Skeletal muscle tissue (tissue), 3 donors: ENCODE measurements at regions not wholly inside any gene's neighbourhood (a gene's known extent, or its start where the extent isn't known, plus 50 kb on each side); places are given as distances from the start of the nearest gene placed in this dataset.

ENCODE experiments used
- H3K27ac ChIP-seq: one replicate; pipeline ENCODE4 v1.7.0; 2013; ENCODE audit warnings: mild to moderate bottlenecking, low read depth, low read length, inconsistent platforms
- H3K27me3 ChIP-seq, 3 donors: one replicate each; pipeline ENCODE4 v1.7.0; 2013; ENCODE audit warnings: low read length in 3 of 3; ENCODE audit not compliant: control insufficient read depth in 3 of 3, insufficient read depth in 3 of 3
- H3K36me3 ChIP-seq, 3 donors: one replicate each; pipeline ENCODE4 v1.7.0; 2013; ENCODE audit warnings: low read length in 3 of 3; ENCODE audit not compliant: control insufficient read depth in 3 of 3, insufficient read depth in 3 of 3
- H3K4me1 ChIP-seq, 3 donors: one replicate each; pipeline ENCODE4 v1.7.0; 2013; ENCODE audit warnings: low read length in 3 of 3, mild to moderate bottlenecking in 3 of 3; ENCODE audit not compliant: control insufficient read depth in 3 of 3, insufficient read depth in 3 of 3
- H3K4me3 ChIP-seq, 3 donors: one replicate each; pipeline ENCODE4 v1.7.0; 2013; ENCODE audit warnings: low read length in 3 of 3
- H3K9ac ChIP-seq, 3 donors: one replicate each; pipeline ENCODE4 v1.7.0; 2013; ENCODE audit warnings: low read length in 3 of 3, mild to moderate bottlenecking in 3 of 3, moderate library complexity in 2 of 3, low read depth in 1 of 3
- H3K9me3 ChIP-seq, 3 donors: one replicate each; pipeline ENCODE4 v1.7.0; 2013; ENCODE audit warnings: low read length in 3 of 3; ENCODE audit not compliant: control insufficient read depth in 3 of 3
- donor health status: Osteomylitis.

- Histone ChIP-seq H3K27ac (no peak overlapping the region), H3K9ac (no peak overlapping the region), H3K27me3 (peaks cover 0 to 7% (median 0%) of the 10 kb centered on the region in 3 donors), H3K36me3 (no peaks in the 10 kb centered on the region), H3K4me3 (no peak overlapping the region), H3K4me1 (no peaks in the 10 kb centered on the region), H3K9me3 (no peaks in the 10 kb centered on the region)
Measured at GRCh38 chr5:39559923-39560322, 135.1 kb upstream of the DAB2 start.

DNA sequence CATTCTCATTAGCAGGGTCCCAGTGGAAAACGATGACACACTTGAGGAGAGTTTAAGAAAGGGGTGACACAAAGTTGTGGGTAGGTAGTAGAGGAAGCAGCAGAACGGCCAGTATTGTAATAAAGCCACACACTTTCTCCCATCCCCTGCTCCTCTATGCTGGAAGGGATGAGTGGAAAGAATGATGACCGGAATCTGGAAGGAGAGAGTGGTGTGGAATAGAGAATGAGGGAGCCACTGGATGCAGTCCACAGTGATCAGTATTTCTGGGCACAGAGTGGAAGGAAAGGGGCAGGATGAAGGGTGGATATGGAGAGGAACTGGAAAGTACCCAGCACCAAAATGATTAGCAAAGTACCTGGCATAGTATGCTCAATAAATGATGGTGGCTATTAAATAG is 133.8 kb upstream of the DAB2 start:
- Histone ChIP-seq H3K9ac (no peak overlapping the region), H3K4me1 (no peaks in the 10 kb centered on the region), H3K27ac (no peak overlapping the region), H3K27me3 (peaks cover 0 to 7% (median 0%) of the 10 kb centered on the region in 3 donors), H3K9me3 (no peaks in the 10 kb centered on the region), H3K36me3 (no peaks in the 10 kb centered on the region), H3K4me3 (no peak overlapping the region)

GRCh38 chr5:39555788-39556187 is 131.0 kb upstream of the DAB2 start:
- H3K27me3 ChIP-seq: peaks cover 0 to 5% (median 0%) of the 10 kb centered on the region in 3 donors
- no peak overlapping the region for H3K9ac ChIP-seq
- H3K4me3 ChIP-seq: no peak overlapping the region
- no peaks in the 10 kb centered on the region for H3K36me3 ChIP-seq
- H3K27ac ChIP-seq: no peak overlapping the region
- H3K9me3 ChIP-seq: no peaks in the 10 kb centered on the region
- no peaks in the 10 kb centered on the region for H3K4me1 ChIP-seq

- no peaks in the 10 kb centered on the region for H3K9me3 ChIP-seq
- peak overlapping the region in 2 of 3 donors; percentile 6 to 17 for H3K4me3 ChIP-seq
- H3K4me1 ChIP-seq: peaks cover 2 to 9% (median 5%) of the 10 kb centered on the region in 3 donors
- H3K27ac ChIP-seq: no peak overlapping the region
- no peaks in the 10 kb centered on the region for H3K27me3 ChIP-seq
- H3K36me3 ChIP-seq: no peaks in the 10 kb centered on the region
- H3K9ac ChIP-seq: peak overlapping the region in 2 of 3 donors; percentile 19 to 51
Measured at GRCh38 chr5:39547553-39548154, 122.9 kb upstream of the DAB2 start.

DNA sequence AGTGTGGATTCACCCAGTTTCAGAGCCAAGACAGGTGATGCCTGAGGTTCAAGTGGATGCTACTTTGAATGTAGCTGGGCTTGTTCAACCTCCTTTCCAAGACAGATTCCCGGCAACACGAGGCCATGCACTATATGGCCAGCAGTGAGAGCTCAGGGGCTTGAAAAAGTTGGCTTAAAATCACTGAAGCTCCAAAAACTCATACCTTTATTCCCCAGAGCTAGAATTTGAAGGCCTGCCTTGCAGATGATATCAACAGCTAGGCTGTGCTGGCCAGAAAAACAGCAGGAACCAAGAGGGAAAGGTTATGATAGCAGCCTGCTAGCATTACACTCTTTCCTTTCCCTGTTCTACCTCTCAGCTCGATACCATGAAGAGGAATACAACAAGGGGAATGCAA is 120.2 kb upstream of the DAB2 start:
- Histone ChIP-seq H3K4me1 (peaks cover 2 to 9% (median 5%) of the 10 kb centered on the region in 3 donors), H3K9ac (no peak overlapping the region), H3K27me3 (no peaks in the 10 kb centered on the region), H3K27ac (no peak overlapping the region), H3K36me3 (no peaks in the 10 kb centered on the region), H3K4me3 (no peak overlapping the region), H3K9me3 (no peaks in the 10 kb centered on the region)

GRCh38 chr5:39543335-39543734 is 118.6 kb upstream of the DAB2 start:
- H3K27ac ChIP-seq: peak overlapping the region; percentile 32
- no peak overlapping the region for H3K9ac ChIP-seq
- H3K4me1 ChIP-seq: peaks cover 2 to 9% (median 5%) of the 10 kb centered on the region in 3 donors

GRCh38 chr5:39542511-39543285 is 117.9 kb upstream of the DAB2 start:
- H3K9ac ChIP-seq: no peak overlapping the region
- no peaks in the 10 kb centered on the region for H3K27me3 ChIP-seq
- peak overlapping the region; percentile 32 for H3K27ac ChIP-seq
- no peaks in the 10 kb centered on the region for H3K9me3 ChIP-seq
- H3K4me1 ChIP-seq: peaks cover 0 to 3% (median 0%) of the 10 kb centered on the region in 3 donors
- no peak overlapping the region for H3K4me3 ChIP-seq
- no peaks in the 10 kb centered on the region for H3K36me3 ChIP-seq

More at GRCh38 chr5:39543335-39543734, 118.6 kb upstream of the DAB2 start:
- no peaks in the 10 kb centered on the region for H3K9me3 ChIP-seq
- no peak overlapping the region for H3K4me3 ChIP-seq
- no peaks in the 10 kb centered on the region for H3K27me3 ChIP-seq
- H3K36me3 ChIP-seq: no peaks in the 10 kb centered on the region

GRCh38 chr5:39541920-39542319 is 117.1 kb upstream of the DAB2 start:
- Histone ChIP-seq H3K9me3 (no peaks in the 10 kb centered on the region), H3K4me1 (no peaks in the 10 kb centered on the region), H3K36me3 (no peaks in the 10 kb centered on the region), H3K27me3 (no peaks in the 10 kb centered on the region), H3K4me3 (no peak overlapping the region), H3K9ac (no peak overlapping the region), H3K27ac (no peak overlapping the region)

DNA sequence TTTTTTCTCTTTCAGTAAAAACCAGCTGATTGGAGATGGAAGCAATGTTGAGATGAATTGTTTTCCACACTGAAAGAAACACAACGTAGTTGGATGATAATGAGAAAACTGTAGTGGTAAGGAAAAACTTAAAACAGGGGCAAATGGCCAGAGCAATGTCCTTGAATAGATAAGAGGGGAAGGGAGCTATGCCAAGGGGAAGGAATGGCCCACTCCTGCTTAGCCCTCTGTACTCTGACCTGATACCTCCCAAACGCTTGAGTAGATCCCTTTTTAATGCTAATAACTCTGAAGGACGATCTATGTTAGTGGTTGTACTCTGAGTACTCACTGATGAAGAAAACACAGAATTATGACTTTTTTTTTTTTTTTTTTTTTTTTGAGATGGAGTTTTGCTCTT is 114.7 kb upstream of the DAB2 start:
- Histone ChIP-seq H3K9ac (no peak overlapping the region), H3K36me3 (no peaks in the 10 kb centered on the region), H3K4me3 (no peak overlapping the region), H3K27ac (no peak overlapping the region), H3K27me3 (no peaks in the 10 kb centered on the region), H3K9me3 (no peaks in the 10 kb centered on the region), H3K4me1 (no peaks in the 10 kb centered on the region)

GRCh38 chr5:39534690-39535089 is 109.9 kb upstream of the DAB2 start:
- no peak overlapping the region for H3K4me3 ChIP-seq
- no peaks in the 10 kb centered on the region for H3K27me3 ChIP-seq
- no peaks in the 10 kb centered on the region for H3K9me3 ChIP-seq
- H3K27ac ChIP-seq: no peak overlapping the region
- H3K36me3 ChIP-seq: no peaks in the 10 kb centered on the region
- no peak overlapping the region for H3K9ac ChIP-seq
- H3K4me1 ChIP-seq: no peaks in the 10 kb centered on the region
